Heart left ventricle (tissue), 13 donors: ENCODE measurements at regions not wholly inside any gene's neighbourhood (a gene's known extent, or its start where the extent isn't known, plus 50 kb on each side); places are given as distances from the start of the nearest gene placed in this dataset.

Experiments
- CTCF ChIP-seq, 12 donors: fragments of 200-600 bp; sonication (generic) in 4 of 12; IDR thresholded peaks; one replicate each; pipeline versions ENCODE4 v1.5.0 to v1.8.0; 2018 to 2022; ENCODE audit warnings: antibody characterized with exemption in 12 of 12, mild to moderate bottlenecking in 5 of 12
- POLR2A ChIP-seq, 2 donors: fragments of 450-650 bp; IDR thresholded peaks; one replicate each; pipeline ENCODE4 v1.6.1; 2017; ENCODE audit warnings: antibody characterized with exemption in 2 of 2, mild to moderate bottlenecking in 2 of 2, moderate library complexity in 2 of 2
- donor health status: ischemic (EF 13 %, LVEDD 7.1; RV severe dilation, severe dysfunction).
- donor health status: DM: no; HTN: yes; CAD: no.
- donor health status: DM: no; HTN: no; CAD: no.
- donor health status: ischemic (EF 25% LVEDD 6.9; RV normal size, moderate dysfunction).
- donor health status: ischemic (EF 25% LVEDD 5.7; RV mildly dilated, moderate dysfunction).
- donor health status: ischemic (EF 35%, LVEDD 5.7; RV mildly dilated, moderate dysfunction).
- donor health status: nonischemic (EF 11% LVEDD 7.7; RV severe dilation, severe dysfunction).
- donor health status: DM: yes; HTN: yes; CAD: no.
- donor health status: PGD.
- donor health status: ischemic (EF 29% LVEDD 5.4; RV normal size, mild dysfunction).
- donor health status: nonischemic (EF 23%, LVEDD 6.1; RV moderate dilation, normal function).

- no peak for TF ChIP-seq CTCF (IDR thresholded peaks at IDR 0.05)
- no peak for TF ChIP-seq POLR2A (IDR thresholded peaks at IDR 0.05)
These were observed 59.0 kb upstream of the ST6GALNAC3 start for GRCh38 chr1:76015478-76016103.
